ENCODE measurements at regions not wholly inside any gene's neighbourhood (a gene's known extent, or its start where the extent isn't known, plus 50 kb on each side); places are given as distances from the start of the nearest gene placed in this dataset.

- Histone ChIP-seq H3K4me2 (ENCODE audit: insufficient read depth, insufficient read length, low read length) (peak overlapping the region; percentile 87), H3K4ac (ENCODE audit: low read depth, low read length) (no peak overlapping the region; the same call in 1 of the 2 replicates), H3K27ac (ENCODE audit: insufficient read length, low read depth, low read length) (peak overlapping the region; percentile 96), H2BK20ac (ENCODE audit: low read depth, low read length, poor library complexity, severe bottlenecking) (no peak overlapping the region), H2BK12ac (ENCODE audit: insufficient read length, low read depth, low read length) (no peak overlapping the region), H3K9me3 (ENCODE audit: control insufficient read depth, low read depth, low read length) (no peaks in the 10 kb centered on the region), H2BK5ac (ENCODE audit: insufficient read length, low read length) (peak overlapping the region; percentile 91), H3K27me3 (ENCODE audit: insufficient read depth, low read length) (no peaks in the 10 kb centered on the region), H3K79me1 (ENCODE audit: insufficient read depth, low read depth, low read length, poor library complexity, severe bottlenecking) (peaks cover 3% of the 10 kb centered on the region), H4K5ac (ENCODE audit: insufficient read length, low read depth, low read length) (peak overlapping the region; percentile 96), H2BK120ac (ENCODE audit: low read depth, low read length, poor library complexity, severe bottlenecking) (peak overlapping the region; percentile 62), H4K91ac (ENCODE audit: insufficient read length, low read depth, low read length) (peak overlapping the region; percentile 80), H3K4me1 (ENCODE audit: insufficient read depth, low read length) (no peaks in the 10 kb centered on the region; the same call in 1 of the 2 replicates), H4K20me1 (ENCODE audit: control insufficient read depth, insufficient read depth, insufficient read length) (no peaks in the 10 kb centered on the region), H2AK5ac (ENCODE audit: insufficient read length, low read length) (no peak overlapping the region), H3K9ac (ENCODE audit: extremely low read depth, insufficient read length, low read length) (peak overlapping the region; percentile 99), H4K8ac (replicated peaks; ENCODE audit: insufficient read length, low read depth, low read length) (no peak overlapping the region), H3K23me2 (ENCODE audit: insufficient read length, low read depth, low read length, poor library complexity, severe bottlenecking) (peaks cover 4% of the 10 kb centered on the region), H3K23ac (ENCODE audit: insufficient read length, low read depth, low read length) (no peak overlapping the region), H3K56ac (ENCODE audit: insufficient read length, low read depth, low read length) (peak overlapping the region; percentile 41), H2AFZ (ENCODE audit: low read length) (no peak overlapping the region), H3K79me2 (ENCODE audit: insufficient read depth, low read length) (peaks cover 21% of the 10 kb centered on the region), H2BK15ac (ENCODE audit: low read depth, low read length) (no peak overlapping the region), H3K14ac (ENCODE audit: insufficient read depth, low read length) (peak overlapping the region; percentile 100), H3T11ph (ENCODE audit: low read length) (no peak overlapping the region), H3K18ac (ENCODE audit: insufficient read length, low read depth, low read length) (peak overlapping the region; percentile 100)
- H3K9me3 Mint-ChIP-seq: peaks cover 8 to 18% of the 10 kb centered on the region in 2 experiments; a peak in 4 of 5 replicates
- peak; percentile 95 for DNase-seq
- no peak; the same call in 2 of the 3 replicates for TF ChIP-seq CTCF (conservative IDR thresholded peaks at IDR 0.05)
- H3K4me1 Mint-ChIP-seq: peaks cover 18 to 26% of the 10 kb centered on the region in 2 experiments
- no peaks in the 10 kb centered on the region for H3K27me3 Mint-ChIP-seq (ENCODE audit: low read depth)
- peak overlapping the region; percentile 100 for H3K27ac Mint-ChIP-seq
- no CpG with 5 or more reads among the region's 41 CpGs for WGBS (ENCODE audit: extremely low coverage, insufficient read length, low lambda C conversion rate)
- H3K4me3 Mint-ChIP-seq: peak overlapping the region; percentile 99 to 100
- peaks cover 20 to 32% (median 21%) of the 10 kb centered on the region in 3 experiments for H3K36me3 Mint-ChIP-seq (ENCODE audit: insufficient read depth in 1 of 3, low read depth in 3 of 3)
Observed at GRCh38 chr19:24033301-24033962, 53.6 kb upstream of the ZNF254 start.

All from H9 (cell line).